Esophagus muscularis mucosa (tissue), 3 donors: ENCODE measurements at regions not wholly inside any gene's neighbourhood (a gene's known extent, or its start where the extent isn't known, plus 50 kb on each side); places are given as distances from the start of the nearest gene placed in this dataset.

Experiments
- EP300 ChIP-seq: sonication (generic); formaldehyde crosslinking; IDR thresholded peaks from one replicate; pipeline ENCODE4 v1.6.1; 2017; ENCODE audit warnings: antibody characterized with exemption
- TF ChIP-seq, protein P1 (sequence below), 3 experiments: fragments of 200-600 bp in 2 of 3; fragments of 450-650 bp in 1 of 3; sonication (generic) in 2 of 3; IDR thresholded peaks; one replicate each; pipeline ENCODE4 v1.5.1; 2017 to 2019; ENCODE audit warnings: antibody characterized with exemption in 3 of 3, mild to moderate bottlenecking in 2 of 3, moderate library complexity in 1 of 3

GRCh38 chrX:35561985-35562384 lies 236.2 kb upstream of the MAGEB16 start:
- no peak for TF ChIP-seq EP300
- TF ChIP-seq, protein P1, sequence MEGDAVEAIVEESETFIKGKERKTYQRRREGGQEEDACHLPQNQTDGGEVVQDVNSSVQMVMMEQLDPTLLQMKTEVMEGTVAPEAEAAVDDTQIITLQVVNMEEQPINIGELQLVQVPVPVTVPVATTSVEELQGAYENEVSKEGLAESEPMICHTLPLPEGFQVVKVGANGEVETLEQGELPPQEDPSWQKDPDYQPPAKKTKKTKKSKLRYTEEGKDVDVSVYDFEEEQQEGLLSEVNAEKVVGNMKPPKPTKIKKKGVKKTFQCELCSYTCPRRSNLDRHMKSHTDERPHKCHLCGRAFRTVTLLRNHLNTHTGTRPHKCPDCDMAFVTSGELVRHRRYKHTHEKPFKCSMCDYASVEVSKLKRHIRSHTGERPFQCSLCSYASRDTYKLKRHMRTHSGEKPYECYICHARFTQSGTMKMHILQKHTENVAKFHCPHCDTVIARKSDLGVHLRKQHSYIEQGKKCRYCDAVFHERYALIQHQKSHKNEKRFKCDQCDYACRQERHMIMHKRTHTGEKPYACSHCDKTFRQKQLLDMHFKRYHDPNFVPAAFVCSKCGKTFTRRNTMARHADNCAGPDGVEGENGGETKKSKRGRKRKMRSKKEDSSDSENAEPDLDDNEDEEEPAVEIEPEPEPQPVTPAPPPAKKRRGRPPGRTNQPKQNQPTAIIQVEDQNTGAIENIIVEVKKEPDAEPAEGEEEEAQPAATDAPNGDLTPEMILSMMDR (IDR thresholded peaks at IDR 0.05): no peak
